Cerebellar cortex (tissue), 1 donor: ENCODE measurements at regions not wholly inside any gene's neighbourhood (a gene's known extent, or its start where the extent isn't known, plus 50 kb on each side); places are given as distances from the start of the nearest gene placed in this dataset.

Experiments
- DNase-seq: peaks from one replicate; pipeline ENCODE4 v3.0.0-alpha.2; 2015; ENCODE audit warnings: low spot score

DNA sequence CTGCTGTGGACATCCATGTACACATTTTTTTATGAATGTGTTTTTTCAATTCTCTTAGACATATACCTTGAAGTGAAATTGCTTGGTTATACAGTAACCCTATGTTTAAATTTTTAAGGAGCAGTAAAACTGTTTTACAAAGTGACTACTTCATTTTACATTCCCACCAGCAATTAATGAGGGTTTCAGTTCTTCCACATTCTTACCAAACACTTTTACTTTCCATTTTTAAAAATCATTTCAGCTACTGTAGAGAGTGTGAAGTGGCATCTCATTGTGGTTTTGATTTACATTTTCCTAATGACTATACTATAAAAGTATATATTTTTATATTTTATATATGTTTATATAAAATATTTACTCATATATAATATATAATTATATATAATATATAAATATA, 1221.5 kb downstream of the PLA2G4A start:
- DNase-seq, result no peak

DNA sequence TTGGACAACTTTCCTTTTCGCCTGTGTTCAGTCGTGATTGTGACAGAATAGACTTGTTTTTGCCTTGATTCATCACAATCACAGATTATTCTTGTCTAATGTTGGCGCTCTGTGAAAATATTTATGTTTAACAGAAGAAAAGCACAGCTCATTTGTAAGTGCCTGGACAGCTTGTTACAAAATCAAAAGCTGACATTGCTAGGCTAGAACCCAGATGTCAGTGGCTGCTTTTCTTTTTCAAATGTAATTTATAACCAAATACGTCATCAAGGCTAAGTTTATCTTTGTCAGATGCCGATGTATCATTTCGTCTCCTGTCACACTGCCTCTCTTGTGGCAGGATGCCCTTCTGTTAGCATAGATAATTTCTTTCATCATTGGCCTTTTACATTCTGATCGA, 1227.3 kb downstream of the PLA2G4A start:
- DNase-seq, result no peak

DNA sequence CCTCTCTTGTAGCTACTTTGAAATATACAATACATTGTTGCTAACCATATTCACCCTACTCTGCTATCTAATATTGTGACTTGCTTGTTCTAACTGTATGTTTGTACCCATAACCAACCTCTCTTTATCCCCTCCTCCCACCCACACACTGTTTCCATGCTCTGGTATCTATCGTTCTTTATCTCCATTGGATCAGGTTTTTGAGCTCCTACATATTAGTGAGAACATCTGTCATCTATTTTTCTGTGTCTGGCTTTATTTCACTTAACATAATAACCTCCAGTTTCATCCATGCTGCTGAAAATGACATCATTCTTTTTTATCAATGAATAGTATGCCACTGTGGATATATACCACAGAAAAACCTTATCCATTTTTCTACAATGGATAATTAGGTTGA, 1230.1 kb downstream of the PLA2G4A start:
- no peak for DNase-seq

DNA sequence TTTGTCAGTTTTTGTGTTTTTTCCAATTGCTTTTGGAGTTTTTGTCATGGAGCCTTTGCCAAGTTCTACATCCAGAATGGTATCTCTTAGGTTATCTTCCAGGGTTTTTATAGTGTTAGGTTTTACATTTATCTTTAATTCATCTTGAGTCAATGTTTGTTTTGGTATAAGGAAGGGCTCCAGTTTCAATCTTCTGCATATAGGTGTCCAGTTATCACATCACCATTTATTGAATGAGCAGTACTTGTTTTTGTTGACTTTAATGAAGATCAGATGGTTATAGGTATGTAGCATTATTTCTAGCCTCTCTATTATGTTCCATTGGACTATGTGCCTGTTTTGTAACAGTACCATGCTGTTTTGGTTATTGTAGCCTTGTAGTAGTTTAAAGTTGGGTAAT, 1233.1 kb downstream of the PLA2G4A start:
- no peak for DNase-seq

DNA sequence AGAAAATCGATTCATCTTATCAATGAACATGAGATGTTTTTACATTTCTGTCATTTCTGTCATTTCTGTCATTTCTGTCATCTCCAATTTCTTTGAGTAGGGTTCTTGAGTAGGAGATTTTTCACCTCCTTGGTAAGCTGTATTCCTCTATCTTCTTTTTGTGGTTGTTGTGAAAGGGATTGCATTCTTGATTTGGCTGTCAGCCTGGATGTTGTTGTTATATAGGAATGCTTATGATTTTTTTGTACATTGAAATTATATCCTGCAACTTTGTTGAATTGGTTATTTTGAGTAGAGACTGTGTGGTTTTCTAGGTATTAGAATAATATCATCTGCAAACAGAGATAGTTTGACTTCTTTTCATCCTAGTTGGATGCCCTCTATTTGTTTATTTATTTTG, 1233.7 kb downstream of the PLA2G4A start:
- DNase-seq, result no peak

DNA sequence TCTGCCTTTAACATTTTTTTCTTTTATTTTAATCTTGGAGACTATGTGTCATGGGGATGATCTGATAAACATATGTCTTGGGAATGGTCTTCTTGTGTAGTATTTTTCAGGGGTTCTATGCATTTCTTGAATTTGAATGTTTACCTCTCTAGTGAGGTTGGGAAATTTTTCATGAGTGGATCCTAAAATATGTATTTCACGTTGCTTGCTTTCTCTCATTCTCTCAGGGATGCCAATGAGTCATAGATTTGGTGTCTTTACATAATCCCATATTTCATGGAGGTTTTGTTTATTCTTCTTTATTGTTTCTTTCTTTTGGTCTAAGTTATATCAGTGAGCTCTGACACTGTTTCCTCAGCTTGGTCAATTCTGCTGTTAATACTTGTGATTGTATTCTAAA, 1237.2 kb downstream of the PLA2G4A start:
- DNase-seq, result no peak

DNA sequence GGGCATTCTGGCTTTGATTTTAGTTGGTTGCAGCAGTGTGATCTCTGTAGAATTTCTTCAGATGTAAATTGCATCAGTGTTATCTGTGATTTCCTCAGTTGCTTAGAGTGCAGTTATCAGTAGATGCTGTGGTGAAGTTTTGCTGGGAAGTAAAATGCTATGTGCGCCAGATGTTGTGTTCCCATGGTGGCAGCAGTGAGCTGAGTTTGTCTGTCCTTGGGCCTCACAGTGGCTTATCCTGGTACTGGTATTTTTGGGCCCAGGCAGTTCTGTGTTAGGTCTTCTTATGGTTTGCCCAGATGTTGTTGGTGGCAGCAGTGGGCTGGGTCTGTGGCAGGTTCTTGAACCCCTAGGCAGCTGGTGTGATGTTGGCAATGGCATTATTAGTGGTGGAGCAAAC, 1242.1 kb downstream of the PLA2G4A start:
- DNase-seq, result no peak

DNA sequence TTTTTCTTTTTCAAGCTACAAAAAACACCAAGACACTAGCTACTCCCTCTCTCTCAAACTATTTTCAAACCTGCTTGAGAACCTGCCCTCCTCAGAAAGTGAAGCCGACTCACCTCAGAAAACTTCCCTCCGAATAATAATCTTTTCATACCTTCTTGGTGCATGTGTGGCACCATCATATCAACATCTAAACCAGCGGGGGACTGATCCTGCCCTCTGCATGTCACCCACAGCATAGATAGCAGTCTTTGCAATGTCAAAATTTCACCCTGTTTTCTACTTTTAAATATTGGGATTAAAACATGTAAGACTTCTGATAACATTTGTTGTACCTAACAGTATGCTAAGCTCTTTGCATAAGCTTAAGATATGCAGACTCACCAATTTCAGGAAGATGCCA, 1260.3 kb downstream of the PLA2G4A start:
- no peak for DNase-seq

DNA sequence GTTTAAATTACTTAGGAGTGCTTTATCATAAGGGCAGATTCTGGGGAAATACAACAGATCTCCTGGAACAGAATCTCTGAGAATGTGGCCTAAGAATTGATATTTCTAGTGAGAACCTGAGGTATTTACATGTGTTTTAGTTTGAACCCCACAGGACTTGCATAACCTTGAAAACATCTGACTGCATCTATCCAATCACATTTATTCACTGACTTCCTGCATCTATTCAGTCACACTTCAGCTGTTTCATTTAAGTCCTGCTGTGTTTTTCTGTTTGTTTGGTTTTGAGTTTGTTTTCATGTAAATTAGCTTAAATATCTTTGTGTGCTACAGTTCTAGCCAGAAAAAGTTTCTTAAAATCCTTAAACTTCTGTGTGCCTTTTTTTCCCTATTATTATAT, 1260.7 kb downstream of the PLA2G4A start:
- no peak for DNase-seq

DNA sequence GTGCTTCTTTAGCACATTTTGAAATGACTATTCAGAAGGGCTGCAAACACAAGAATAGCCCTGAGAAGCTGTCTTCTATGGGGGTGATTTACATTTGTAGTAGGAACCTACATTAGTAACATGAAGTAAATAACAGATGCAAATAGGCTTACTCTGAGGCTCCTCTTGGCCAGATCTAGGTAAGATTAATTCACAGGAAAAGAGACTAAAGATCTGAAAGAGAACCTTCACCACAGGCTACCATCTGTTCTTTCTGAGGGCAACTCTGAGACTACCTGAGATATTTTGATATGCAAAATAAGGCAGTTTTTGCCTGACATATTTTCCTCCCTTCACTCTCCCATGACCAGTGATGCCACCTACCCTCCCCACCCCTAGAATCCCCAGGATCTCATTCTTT, 1267.8 kb downstream of the PLA2G4A start:
- DNase-seq, result no peak

DNA sequence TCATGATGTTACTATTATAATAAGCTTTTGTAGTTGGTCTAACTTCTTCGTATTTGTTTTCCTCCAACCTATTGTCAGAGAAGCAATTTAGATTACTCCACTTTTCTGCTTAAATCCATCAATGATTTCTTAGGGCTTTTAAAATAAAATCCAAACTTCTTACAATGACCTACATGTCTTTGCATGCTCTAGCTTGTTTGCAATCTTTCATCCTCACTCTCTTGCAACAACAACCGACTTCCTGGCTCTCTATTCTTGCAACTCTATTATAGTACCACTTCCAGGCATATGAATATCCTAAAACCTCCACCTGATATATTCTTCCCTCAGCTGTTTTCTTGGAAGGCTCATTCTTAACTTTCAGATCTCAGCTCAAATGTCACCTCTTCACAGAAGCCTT, 1288.7 kb downstream of the PLA2G4A start:
- DNase-seq, result no peak

DNA sequence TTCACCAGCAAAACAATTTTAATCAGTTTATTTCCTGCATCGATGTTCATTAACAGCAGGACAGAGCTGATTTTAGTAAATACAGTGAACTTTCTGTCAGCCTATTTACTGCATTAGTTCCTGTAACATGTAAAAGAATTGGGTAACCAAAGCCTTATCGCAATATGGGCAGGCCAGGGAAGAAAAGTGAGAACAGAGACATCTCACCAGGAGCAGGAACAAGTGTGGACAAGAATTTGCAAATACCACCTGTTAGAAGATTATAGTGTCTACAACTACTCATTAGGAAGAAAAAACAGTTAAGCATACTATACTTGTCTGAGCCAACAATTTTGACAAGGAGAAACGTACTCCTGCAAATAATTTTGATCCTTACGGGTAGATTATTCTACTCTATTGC, 1293.9 kb downstream of the PLA2G4A start:
- no peak for DNase-seq

DNA sequence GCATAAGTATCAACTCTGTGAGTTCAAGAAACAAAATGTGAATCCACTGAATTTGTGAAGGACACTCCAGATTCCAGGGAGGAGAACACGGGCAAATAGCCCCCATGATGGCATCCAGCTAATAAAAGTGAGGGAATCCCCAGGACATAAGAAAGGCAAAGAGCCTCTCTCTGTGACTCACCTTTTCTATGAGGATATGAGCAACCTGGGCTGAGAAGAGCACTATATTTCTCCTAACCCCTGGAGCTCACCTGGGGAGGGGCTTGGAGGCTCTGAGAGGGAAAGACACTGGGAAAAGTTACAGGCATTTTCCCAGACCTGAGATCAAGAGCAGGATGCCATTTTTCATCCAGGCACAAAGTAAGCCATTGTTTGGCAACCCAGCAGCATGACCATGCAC, 1298.8 kb downstream of the PLA2G4A start:
- no peak for DNase-seq

DNA sequence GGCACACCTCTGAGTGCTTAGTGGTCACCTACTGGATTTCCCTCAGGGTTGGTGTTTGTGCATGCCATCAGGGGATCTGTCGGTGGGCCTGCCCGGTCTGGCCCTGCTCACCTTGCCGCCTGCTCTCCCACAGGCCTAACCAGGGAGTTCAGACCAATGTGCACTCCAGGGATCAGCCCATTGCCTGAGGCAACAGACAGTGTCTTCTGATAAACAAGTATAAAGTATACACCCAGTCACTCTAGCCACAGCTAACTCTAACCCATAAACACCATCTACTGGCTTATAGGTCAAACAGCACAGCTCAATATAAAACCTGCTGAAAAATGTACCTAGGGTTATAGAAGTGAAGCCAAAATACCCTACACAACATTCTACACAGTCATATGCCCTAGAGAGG, 1300.0 kb downstream of the PLA2G4A start:
- DNase-seq, result no peak

DNA sequence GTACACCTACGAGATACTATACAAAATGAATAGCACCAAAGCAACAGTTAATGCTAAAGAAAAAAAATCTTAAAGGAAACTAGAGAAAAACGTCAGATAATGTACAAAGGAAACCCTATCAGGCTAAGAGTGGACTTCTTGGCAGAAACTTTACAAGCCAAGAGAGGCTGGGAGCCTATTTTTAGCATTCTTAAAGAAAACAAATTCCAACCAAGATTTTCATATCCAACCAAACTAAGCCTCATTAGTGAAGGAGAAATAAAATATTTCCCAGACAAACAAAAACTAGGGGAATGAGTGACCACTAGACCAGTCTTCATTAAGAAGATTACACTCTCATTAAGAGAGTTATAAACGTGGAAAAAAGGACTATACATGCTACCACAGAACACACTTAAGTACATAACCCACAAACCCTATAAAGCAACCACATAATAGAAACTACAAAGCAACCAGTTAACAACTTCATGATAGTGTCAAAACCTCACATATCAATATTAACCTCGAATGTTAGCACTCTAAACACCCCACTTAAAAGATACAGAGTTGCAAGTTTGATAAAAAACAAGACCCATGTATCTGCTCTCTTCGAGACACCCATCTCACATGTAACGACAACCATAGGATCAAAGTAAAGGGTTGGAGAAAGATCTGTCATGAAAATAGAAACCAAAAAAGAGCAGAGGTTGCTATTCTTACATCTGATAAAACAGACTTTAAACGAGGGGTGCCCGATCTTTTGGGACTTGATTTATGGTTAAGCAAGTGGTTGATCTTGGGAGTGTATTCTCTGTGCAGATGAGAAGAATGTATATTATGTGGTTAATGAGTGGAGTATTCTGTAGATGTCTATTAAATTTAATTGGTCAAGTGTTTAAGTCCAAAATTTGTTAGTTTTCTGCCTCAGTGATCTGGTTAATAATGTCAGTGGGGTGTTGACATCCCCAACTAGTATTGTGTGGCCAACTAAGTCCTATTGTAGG, 1301.4 kb downstream of the PLA2G4A start:
- no peak for DNase-seq

DNA sequence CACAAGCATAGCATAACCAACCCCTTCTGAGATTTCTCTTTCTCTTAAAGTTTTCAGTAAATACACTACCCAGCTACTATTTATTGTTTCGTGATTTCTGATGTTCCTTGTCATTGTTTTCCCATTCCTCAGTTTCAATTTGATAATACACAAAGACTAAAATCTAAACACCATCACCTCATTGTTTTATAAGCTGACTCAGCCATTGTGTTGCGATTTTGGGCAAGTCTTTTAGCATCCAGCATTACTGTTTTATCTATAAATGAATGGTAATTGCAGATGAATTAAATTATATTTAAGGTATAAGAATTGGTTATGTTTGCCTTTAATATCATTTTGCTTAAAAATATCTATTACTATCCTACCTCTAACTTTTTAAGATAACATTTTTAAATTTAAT, 1308.5 kb downstream of the PLA2G4A start:
- no peak for DNase-seq

DNA sequence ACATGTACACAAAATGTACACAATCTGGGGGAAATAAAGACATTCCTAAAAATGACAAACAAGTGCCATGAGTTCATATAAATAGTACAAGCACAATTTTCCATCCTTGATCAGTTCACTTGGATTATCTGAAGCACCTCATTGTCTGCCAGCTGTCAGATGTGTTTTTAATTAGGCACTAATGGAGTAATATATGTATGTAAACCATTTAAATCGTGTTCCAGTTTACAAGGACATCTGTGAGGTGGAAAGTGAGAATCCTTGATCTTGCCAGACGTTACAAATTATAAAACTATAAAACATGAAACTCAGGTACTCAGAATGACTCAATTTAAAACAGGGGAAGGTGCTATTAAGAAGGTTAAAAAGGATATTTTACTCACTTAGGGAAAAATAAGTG, 1312.2 kb downstream of the PLA2G4A start:
- no peak for DNase-seq

DNA sequence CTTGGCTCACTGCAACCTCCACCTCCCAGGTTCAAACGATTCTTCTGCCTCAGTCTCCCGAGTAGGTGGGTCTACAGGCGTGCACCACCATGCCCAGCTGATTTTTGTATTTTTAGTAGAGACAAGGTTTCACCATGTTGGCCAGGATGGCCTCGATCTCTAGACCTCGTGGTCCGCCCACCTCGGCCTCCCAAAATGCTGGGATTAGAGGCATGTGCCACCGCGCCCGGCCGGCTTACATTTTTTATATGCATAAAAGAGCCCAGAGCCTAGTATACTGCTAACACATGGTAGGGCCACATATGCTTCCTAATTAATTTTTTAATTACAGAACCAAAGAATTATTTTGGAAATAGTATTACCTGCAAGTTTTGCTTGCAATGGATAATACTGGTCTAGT, 1325.4 kb downstream of the PLA2G4A start:
- DNase-seq, result no peak

DNA sequence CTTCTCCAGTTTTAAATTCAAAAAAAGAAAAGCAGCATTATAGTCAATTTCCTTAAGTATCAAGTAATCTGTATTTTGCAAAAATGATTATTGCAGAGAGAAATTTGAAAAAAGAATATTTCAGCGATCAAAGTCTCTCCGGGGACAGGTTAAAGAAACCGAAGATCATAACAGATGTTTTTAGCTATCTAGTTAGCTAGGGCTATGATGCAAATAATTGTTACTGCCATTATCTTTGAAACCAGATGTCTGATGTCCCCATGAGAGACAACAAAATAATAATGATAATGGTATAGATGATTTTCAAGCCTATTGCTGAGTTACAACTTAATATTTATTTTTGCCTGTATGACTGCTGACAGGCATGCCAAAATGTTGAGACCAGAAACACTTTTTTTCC, 1326.0 kb downstream of the PLA2G4A start:
- no peak for DNase-seq

DNA sequence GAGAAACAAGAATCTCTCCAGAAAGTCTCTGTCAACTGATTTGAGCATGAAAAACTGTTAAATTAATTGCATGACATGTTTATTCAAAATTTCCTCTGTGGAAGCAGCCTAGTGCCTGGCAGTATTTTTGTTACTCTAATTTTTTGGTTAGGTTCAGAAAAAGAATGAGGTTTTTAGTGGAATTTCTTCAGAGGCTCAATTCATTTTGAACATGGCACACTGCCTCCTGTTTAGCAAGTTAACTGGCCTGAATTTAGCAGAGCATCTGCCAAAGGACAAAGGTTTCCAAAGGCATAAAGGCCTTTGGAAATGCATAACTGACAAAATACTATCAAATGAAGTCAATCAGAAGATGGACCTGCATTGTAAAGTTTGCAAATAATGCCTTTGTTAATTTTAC, 1326.5 kb downstream of the PLA2G4A start:
- peak; percentile 19 for DNase-seq

DNA sequence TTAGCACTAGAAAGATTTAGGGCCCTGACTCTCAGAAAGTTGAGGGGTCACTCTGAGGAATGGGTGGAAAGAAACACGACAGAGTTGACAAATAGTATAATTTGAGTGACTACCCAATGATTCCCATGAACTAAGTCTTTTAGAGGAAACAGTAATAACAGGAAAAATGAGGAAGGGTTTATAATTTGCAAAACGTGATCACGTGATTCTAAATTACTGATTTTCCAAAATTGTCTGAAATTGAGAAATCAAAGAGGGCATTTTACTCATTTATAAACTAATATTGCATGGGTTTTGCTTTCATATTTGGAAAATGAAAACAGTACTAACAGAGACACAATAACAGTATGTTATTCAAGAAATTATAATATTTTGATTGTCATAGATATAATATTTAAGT, 1335.7 kb downstream of the PLA2G4A start:
- DNase-seq, result no peak

DNA sequence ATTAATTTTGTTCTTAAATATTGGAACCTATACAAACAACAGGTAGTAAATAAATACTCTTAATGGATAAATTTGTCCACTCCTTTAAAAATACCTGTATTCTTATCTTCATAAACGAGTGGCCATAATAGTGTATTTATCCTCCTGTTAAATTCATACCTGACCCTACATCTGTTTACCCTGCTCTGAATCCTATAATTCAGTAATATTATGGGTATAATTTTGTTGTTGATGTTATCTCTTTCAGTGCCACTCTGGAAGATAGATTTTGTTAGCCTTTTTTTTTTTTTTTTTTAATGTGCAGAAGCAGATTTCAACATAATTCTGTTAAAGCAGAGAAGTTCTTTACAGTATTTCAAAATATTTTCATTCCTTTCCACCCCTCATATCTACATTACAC, 1337.9 kb downstream of the PLA2G4A start:
- DNase-seq, result no peak

DNA sequence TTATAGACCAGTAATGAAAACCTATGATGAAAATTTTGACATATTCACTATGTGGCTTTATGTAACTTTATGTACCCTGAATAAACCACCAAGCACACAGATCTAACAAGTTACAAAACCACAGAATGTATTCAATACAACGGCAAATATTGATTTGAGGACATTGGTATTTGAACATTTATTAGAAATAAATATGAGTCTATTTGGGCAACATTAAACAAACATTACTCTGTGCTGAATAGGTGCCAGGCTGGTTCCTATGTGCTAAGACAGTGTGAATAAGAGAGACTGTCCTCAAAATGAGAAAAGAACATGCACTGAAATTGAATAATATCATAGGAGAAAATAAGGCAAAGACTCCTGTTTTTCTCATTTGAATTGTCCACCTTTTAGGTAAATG, 1341.2 kb downstream of the PLA2G4A start:
- no peak for DNase-seq

DNA sequence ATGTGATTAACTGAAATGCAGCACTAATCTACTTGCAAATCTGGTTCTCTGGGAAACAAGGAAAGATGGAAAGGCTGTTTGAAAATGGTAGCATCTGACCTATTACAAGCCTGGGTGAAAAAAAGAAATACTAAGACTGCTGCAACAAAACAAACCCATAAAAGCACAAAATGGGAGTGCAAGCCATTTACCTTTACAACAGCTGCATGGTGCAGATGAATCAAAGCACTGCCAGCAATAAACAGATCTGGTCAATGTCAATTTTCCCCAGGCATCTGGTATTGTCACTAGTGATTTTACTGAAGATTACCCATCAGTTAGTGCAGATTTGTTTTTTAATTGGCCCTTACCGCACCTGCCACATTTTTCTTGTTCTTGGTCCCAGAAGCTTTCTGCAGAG, 1341.7 kb downstream of the PLA2G4A start:
- DNase-seq, result no peak
